Smooth muscle cell (in vitro differentiated cells): ENCODE measurements at regions not wholly inside any gene's neighbourhood (a gene's known extent, or its start where the extent isn't known, plus 50 kb on each side); places are given as distances from the start of the nearest gene placed in this dataset.
"Not testable (repeated sequence)": the region's sequence is repeated elsewhere in the genome, so short reads cannot be mapped to it uniquely, and the experiment has no call there.

Source experiments
- DNase-seq: peaks from one replicate; lab custom pipeline; 2025; ENCODE audit not compliant: unreplicated experiment; lab: John Stamatoyannopoulos, UW
- H2AFZ ChIP-seq: fragments of 200-600 bp; sonication (generic); 2 replicates; pipeline ENCODE4 v1.6.0; 2016; ENCODE audit warnings: antibody characterized with exemption, low read depth, mild to moderate bottlenecking
- H3F3A ChIP-seq: fragments of 200-600 bp; sonication (generic); 2 replicates; pipeline ENCODE4 v1.6.0; 2017; ENCODE audit warnings: antibody characterized with exemption, low read depth
- H3K27ac ChIP-seq: fragments of 200-600 bp; sonication (generic); 2 replicates; pipeline ENCODE4 v1.5.1; 2016; ENCODE audit warnings: low read depth, mild to moderate bottlenecking
- H3K27me3 ChIP-seq: fragments of 200-600 bp; sonication (generic); 2 replicates; pipeline ENCODE4 v1.6.1; 2016; ENCODE audit warnings: low read depth, mild to moderate bottlenecking
- H3K36me3 ChIP-seq: fragments of 200-600 bp; sonication (generic); 2 replicates; pipeline ENCODE4 v1.5.1; 2016; ENCODE audit warnings: low read depth
- H3K4me1 ChIP-seq: fragments of 200-600 bp; sonication (generic); 2 replicates; pipeline ENCODE4 v1.5.1; 2016; ENCODE audit warnings: low read depth
- H3K4me2 ChIP-seq: fragments of 200-600 bp; sonication (generic); 2 replicates; pipeline ENCODE4 v1.6.0; 2016; ENCODE audit warnings: mild to moderate bottlenecking
- H3K4me3 ChIP-seq: fragments of 200-600 bp; sonication (generic); 2 replicates; pipeline ENCODE4 v1.5.1; 2016; ENCODE audit warnings: mild to moderate bottlenecking
- H3K79me2 ChIP-seq: fragments of 200-600 bp; sonication (generic); 2 replicates; pipeline ENCODE4 v1.6.0; 2016; ENCODE audit warnings: low read depth, mild to moderate bottlenecking
- H3K9ac ChIP-seq: fragments of 200-600 bp; sonication (generic); 2 replicates; pipeline ENCODE4 v1.6.0; 2016; ENCODE audit warnings: low read depth
- H3K9me3 ChIP-seq: fragments of 200-600 bp; sonication (generic); replicated peaks from 2 replicates; pipeline ENCODE4 v1.5.1; 2016; ENCODE audit warnings: low read depth
- H4K20me1 ChIP-seq: fragments of 200-600 bp; sonication (generic); 2 replicates; pipeline ENCODE4 v1.6.0; 2016; ENCODE audit warnings: low read depth
- WGBS: methylation state at CpG from one replicate; pipeline ENCODE4 v1.1.7; 2016; ENCODE audit warnings: low lambda C conversion rate; 5-methylcytosine and 5-hydroxymethylcytosine counted together
- TF ChIP-seq, protein P1 (sequence below): fragments of 200-600 bp; sonication (generic); IDR thresholded peaks from 2 replicates; pipeline ENCODE4 v1.5.1; 2017; ENCODE audit warnings: borderline replicate concordance, mild to moderate bottlenecking, antibody characterized with exemption; ENCODE audit not compliant: insufficient read depth, poor library complexity, severe bottlenecking

DNA sequence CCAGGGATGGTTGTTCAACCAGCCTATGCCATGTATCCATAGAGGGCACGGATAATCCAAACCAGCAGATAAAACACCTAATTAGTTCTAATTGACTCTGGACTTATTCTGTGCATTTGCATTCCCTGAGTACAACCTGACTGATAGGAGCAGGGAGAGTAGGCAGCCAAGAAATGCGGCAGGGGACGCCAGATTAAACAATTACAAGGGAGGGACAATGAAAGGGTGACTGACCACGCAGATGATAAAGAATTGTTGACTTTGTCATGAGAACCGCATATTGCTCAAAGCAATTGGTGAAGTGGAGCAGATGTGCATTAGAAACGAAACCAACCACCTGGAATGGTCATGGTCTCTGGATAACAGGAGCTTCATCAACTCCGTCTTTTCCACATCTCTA lies 369.1 kb upstream of the FRG2C start:
- H3K27ac ChIP-seq, result no peak overlapping the region
- H3K9me3 ChIP-seq, result no peaks in the 10 kb centered on the region
- no peak overlapping the region for H3K4me2 ChIP-seq
- no peaks in the 10 kb centered on the region for H3K79me2 ChIP-seq
- no peaks in the 10 kb centered on the region for H4K20me1 ChIP-seq
- H3K9ac ChIP-seq, result no peak overlapping the region
- TF ChIP-seq, protein P1, sequence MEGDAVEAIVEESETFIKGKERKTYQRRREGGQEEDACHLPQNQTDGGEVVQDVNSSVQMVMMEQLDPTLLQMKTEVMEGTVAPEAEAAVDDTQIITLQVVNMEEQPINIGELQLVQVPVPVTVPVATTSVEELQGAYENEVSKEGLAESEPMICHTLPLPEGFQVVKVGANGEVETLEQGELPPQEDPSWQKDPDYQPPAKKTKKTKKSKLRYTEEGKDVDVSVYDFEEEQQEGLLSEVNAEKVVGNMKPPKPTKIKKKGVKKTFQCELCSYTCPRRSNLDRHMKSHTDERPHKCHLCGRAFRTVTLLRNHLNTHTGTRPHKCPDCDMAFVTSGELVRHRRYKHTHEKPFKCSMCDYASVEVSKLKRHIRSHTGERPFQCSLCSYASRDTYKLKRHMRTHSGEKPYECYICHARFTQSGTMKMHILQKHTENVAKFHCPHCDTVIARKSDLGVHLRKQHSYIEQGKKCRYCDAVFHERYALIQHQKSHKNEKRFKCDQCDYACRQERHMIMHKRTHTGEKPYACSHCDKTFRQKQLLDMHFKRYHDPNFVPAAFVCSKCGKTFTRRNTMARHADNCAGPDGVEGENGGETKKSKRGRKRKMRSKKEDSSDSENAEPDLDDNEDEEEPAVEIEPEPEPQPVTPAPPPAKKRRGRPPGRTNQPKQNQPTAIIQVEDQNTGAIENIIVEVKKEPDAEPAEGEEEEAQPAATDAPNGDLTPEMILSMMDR, result no peak
- DNase-seq, result no peak
- peaks cover 5% of the 10 kb centered on the region for H3K27me3 ChIP-seq
- H3F3A ChIP-seq, result no peaks in the 10 kb centered on the region
- no peaks in the 10 kb centered on the region for H3K4me1 ChIP-seq
- H2AFZ ChIP-seq, result no peak overlapping the region
- no peaks in the 10 kb centered on the region for H3K36me3 ChIP-seq
- no peak overlapping the region for H3K4me3 ChIP-seq
- 84% methylated on average over 7 of the region's 7 CpGs for WGBS

DNA sequence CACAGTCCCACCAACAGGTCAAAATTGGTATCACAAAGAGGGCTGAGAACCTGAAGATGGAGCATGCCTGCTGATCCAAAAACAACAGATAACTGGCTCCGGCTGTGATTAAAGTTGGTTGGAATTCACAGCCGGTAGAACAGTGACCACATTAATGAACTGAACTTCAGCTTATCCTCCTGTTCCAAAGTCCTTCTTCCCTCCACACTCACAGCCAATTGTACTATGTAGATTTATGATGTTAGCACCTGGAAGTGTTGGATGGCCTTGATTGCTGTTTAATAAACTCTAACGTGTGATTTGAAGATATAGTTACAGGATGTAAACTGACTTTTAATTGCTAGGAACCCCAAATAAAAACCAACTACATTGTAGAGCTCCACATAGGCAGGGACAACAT lies 367.3 kb upstream of the FRG2C start:
- no peak for DNase-seq
- TF ChIP-seq, protein P1, result no peak
- no peak overlapping the region for H3K27ac ChIP-seq
- H3F3A ChIP-seq, result no peaks in the 10 kb centered on the region
- no peak overlapping the region for H3K4me3 ChIP-seq
- no peaks in the 10 kb centered on the region for H3K79me2 ChIP-seq
- no peak overlapping the region for H3K9ac ChIP-seq
- H4K20me1 ChIP-seq, result no peaks in the 10 kb centered on the region
- no peak overlapping the region for H2AFZ ChIP-seq
- H3K27me3 ChIP-seq, result peaks cover 5% of the 10 kb centered on the region
- no peaks in the 10 kb centered on the region for H3K9me3 ChIP-seq
- H3K4me2 ChIP-seq, result no peak overlapping the region
- H3K36me3 ChIP-seq, result no peaks in the 10 kb centered on the region
- no peaks in the 10 kb centered on the region for H3K4me1 ChIP-seq
- WGBS, result 54% methylated on average over 3 of the region's 3 CpGs

DNA sequence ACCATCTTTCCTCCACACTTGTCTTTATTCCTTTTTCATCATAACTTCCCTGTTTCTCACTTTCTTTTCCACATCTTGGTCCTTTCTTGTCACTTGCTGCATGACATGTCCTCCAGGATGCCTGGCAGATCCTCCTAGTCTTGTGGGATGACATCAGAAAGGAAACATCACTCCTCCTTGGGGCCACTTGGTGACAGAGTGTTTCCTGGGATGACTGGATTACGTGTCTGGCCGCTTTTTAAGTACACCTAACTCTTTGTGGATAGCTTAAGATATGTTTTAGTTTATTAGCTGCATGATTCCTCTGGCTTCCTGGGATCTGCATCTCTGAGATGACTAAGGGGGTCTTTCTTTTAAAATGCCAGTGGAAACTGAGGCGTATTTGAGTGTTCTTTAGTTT lies 363.5 kb upstream of the FRG2C start:
- Histone ChIP-seq H3K9me3 (no peaks in the 10 kb centered on the region), H3K36me3 (no peaks in the 10 kb centered on the region), H3K4me2 (no peak overlapping the region), H3K79me2 (no peaks in the 10 kb centered on the region), H3K4me3 (no peak overlapping the region), H3K9ac (no peak overlapping the region), H3K4me1 (no peaks in the 10 kb centered on the region), H2AFZ (no peak overlapping the region), H3K27me3 (peaks cover 10% of the 10 kb centered on the region), H3K27ac (no peak overlapping the region), H3F3A (no peaks in the 10 kb centered on the region), H4K20me1 (no peaks in the 10 kb centered on the region)
- WGBS, result 39% methylated on average over 3 of the region's 3 CpGs
- TF ChIP-seq, protein P1, result no peak
- no peak for DNase-seq

DNA sequence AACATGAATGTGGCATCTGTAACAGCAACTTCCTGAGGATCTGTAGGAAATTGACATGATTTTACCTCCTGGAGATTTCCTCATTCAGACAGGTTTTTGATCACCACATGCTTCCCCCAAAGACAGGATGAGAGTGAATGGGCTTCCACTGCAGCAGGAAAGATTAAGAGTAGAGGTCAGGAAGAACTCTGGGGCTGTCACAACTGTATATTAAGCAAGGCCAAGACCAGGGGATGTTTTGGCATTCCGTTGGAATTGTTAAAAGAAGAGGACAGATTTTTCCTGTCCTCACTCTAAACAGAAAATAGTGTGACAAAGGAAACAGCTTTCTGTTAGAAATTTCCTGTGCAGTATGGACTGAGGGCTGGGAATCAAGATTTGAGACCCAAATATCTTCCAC lies 363.1 kb upstream of the FRG2C start:
- H3F3A ChIP-seq, H3K4me3 ChIP-seq, DNase-seq, H4K20me1 ChIP-seq, H3K27ac ChIP-seq, H3K9me3 ChIP-seq, H3K27me3 ChIP-seq, H3K79me2 ChIP-seq, H3K9ac ChIP-seq, H3K4me2 ChIP-seq, H3K4me1 ChIP-seq, H2AFZ ChIP-seq, H3K36me3 ChIP-seq: not testable (repeated sequence)
- WGBS, result 85% methylated on average over 1 of the region's 1 CpG
